ENCODE measurements at regions not wholly inside any gene's neighbourhood (a gene's known extent, or its start where the extent isn't known, plus 50 kb on each side); places are given as distances from the start of the nearest gene placed in this dataset.

DNA sequence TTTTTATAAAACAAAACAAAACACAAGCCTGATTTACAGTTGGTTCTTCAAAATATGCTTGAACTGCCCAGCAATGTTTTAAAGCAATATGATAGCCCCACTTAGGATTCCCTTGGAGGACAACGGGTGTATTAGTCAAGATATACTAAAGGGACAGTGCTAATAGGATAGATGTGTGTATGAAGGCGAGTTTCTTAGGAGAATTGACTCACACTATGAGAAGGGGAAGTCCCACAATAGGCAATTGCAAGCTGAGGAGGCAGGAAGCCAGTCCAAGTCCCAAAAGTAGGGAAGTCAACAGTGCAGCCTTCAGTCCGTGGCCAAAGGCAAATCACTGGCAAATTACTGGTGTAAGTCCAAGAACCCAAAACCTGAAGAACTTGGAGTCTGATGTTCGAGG is 167.9 kb downstream of the CBLN2 start:
- TF ChIP-seq, protein P1, sequence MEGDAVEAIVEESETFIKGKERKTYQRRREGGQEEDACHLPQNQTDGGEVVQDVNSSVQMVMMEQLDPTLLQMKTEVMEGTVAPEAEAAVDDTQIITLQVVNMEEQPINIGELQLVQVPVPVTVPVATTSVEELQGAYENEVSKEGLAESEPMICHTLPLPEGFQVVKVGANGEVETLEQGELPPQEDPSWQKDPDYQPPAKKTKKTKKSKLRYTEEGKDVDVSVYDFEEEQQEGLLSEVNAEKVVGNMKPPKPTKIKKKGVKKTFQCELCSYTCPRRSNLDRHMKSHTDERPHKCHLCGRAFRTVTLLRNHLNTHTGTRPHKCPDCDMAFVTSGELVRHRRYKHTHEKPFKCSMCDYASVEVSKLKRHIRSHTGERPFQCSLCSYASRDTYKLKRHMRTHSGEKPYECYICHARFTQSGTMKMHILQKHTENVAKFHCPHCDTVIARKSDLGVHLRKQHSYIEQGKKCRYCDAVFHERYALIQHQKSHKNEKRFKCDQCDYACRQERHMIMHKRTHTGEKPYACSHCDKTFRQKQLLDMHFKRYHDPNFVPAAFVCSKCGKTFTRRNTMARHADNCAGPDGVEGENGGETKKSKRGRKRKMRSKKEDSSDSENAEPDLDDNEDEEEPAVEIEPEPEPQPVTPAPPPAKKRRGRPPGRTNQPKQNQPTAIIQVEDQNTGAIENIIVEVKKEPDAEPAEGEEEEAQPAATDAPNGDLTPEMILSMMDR (conservative IDR thresholded peaks at IDR 0.05; ENCODE audit: low read depth, low read length) = no peak
- TF ChIP-seq EZH2 (IDR thresholded peaks at IDR 0.05; ENCODE audit: borderline replicate concordance, low read depth, low read length, poor library complexity, severe bottlenecking) = no peak

All from A673 (cell line).